T-cell (primary cell): ENCODE measurements at regions not wholly inside any gene's neighbourhood (a gene's known extent, or its start where the extent isn't known, plus 50 kb on each side); places are given as distances from the start of the nearest gene placed in this dataset.

ENCODE experiments used
- ATAC-seq, 4 experiments: fragments of 200-7000 bp in 3 of 4; fragments of 150-1000 bp in 1 of 4; cut with Tn5 transposase; replicated peaks in 1 of 4; 1 replicate in 3 of 4; 2 replicates in 1 of 4; pipeline ENCODE4 v1.10.0; 2021; ENCODE audit warnings: moderate library complexity in 3 of 4, mild to moderate bottlenecking in 2 of 4, moderate number of reproducible peaks in 1 of 4
- CTCF ChIA-PET, 2 donors: fragments of 300-600 bp; sonication (Branson Sonifier 250); formaldehyde crosslinking; loops; one replicate each; lab custom pipeline; 2022; ENCODE audit warnings: antibody characterized with exemption in 2 of 2; lab: Charles Lee
- POLR2A ChIA-PET, 2 donors: fragments of 300-600 bp; sonication (Branson Sonifier 250); formaldehyde crosslinking; loops; one replicate each; lab custom pipeline; 2022; ENCODE audit warnings: antibody characterized with exemption in 2 of 2; lab: Charles Lee
- DNase-seq, 35 experiments: peaks; one replicate each; pipeline versions ENCODE4 v3.0.0 to v3.0.0-alpha.2; 2013 to 2023
- H3K27ac ChIP-seq: one replicate; pipeline ENCODE4 v1.5.1; 2013; ENCODE audit warnings: low read length
- H3K27me3 ChIP-seq, 2 experiments: replicated peaks in 1 of 2; 1 replicate in 1 of 2; 2 replicates in 1 of 2; pipeline versions ENCODE4 v1.6.1 to v1.7.0; 2013; ENCODE audit warnings: low read length in 1 of 2, mixed read lengths in 1 of 2; ENCODE audit not compliant: control insufficient read depth in 2 of 2, insufficient read depth in 2 of 2; ENCODE audit errors: extremely low read depth in 1 of 2
- H3K36me3 ChIP-seq, 2 donors: 1 replicate in 1 of 2; 2 replicates in 1 of 2; pipeline versions ENCODE4 v1.6.1 to v1.7.0; 2013; ENCODE audit warnings: low read length in 1 of 2; ENCODE audit not compliant: control insufficient read depth in 2 of 2, insufficient read depth in 1 of 2; ENCODE audit errors: extremely low read depth in 1 of 2
- H3K4me1 ChIP-seq, 2 experiments: 1 replicate in 1 of 2; 2 replicates in 1 of 2; pipeline versions ENCODE4 v1.6.1 to v1.7.0; 2013; ENCODE audit warnings: low read length in 2 of 2, mixed read lengths in 1 of 2; ENCODE audit not compliant: insufficient read depth in 2 of 2, control insufficient read depth in 1 of 2; ENCODE audit errors: extremely low read depth in 1 of 2
- H3K4me3 ChIP-seq, 2 donors: 1 replicate in 1 of 2; 2 replicates in 1 of 2; pipeline versions ENCODE4 v1.5.1 to v1.7.0; 2013; ENCODE audit warnings: mild to moderate bottlenecking in 2 of 2, low read length in 1 of 2, moderate library complexity in 1 of 2; ENCODE audit not compliant: control insufficient read depth in 1 of 2; ENCODE audit errors: extremely low read depth in 1 of 2
- H3K9me3 ChIP-seq: 2 replicates; pipeline ENCODE4 v1.7.0; 2013
- H3K27ac Mint-ChIP-seq, 2 donors: one replicate each; pipeline ENCODE4 v1.8.0; 2020 to 2021; ENCODE audit warnings: mild to moderate bottlenecking in 2 of 2, mixed read lengths in 2 of 2
- H3K27me3 Mint-ChIP-seq, 2 donors: one replicate each; pipeline ENCODE4 v1.8.0; 2021 to 2022; ENCODE audit warnings: mixed read lengths in 2 of 2
- H3K36me3 Mint-ChIP-seq: one replicate; pipeline ENCODE4 v1.8.0; 2021; ENCODE audit warnings: mixed read lengths
- H3K4me1 Mint-ChIP-seq, 3 donors: one replicate each; pipeline ENCODE4 v1.8.0; 2020 to 2022; ENCODE audit warnings: mixed read lengths in 3 of 3, mild to moderate bottlenecking in 1 of 3
- H3K4me3 Mint-ChIP-seq, 3 donors: one replicate each; pipeline ENCODE4 v1.8.0; 2020 to 2022; ENCODE audit warnings: mild to moderate bottlenecking in 3 of 3, mixed read lengths in 3 of 3, moderate library complexity in 3 of 3
- H3K9me3 Mint-ChIP-seq, 3 donors: one replicate each; pipeline ENCODE4 v1.8.0; 2020 to 2022; ENCODE audit warnings: mixed read lengths in 3 of 3
- WGBS: methylation state at CpG from one replicate; pipeline ENCODE4 v1.1.5; 2013; ENCODE audit warnings: missing lambda C conversion rate; ENCODE audit not compliant: insufficient coverage; 5-methylcytosine and 5-hydroxymethylcytosine counted together

DNA sequence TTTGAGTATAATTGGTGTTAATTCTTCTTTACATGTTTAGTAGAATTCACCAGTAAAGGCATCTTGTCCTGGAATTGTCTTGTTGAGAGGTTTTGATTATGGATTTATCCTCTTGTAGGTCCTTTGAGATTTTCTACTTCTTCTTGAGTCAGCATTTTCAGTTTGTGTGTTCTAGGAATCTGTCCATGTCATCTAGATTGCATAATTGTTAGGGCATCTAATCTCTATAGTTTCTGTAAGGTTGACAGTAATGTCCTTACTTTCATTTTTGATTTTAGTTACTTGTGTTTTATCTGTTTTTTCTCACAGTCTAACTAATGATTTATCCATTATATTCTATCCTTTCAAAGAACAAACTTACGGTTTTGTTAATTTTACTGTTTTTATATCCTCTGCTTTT, 492.0 kb downstream of the FGF9 start:
- Mint-ChIP-seq H3K27ac (peak overlapping the region; percentile 84 to 88), H3K4me3 (peak overlapping the region; percentile 60 to 74 (median 60)), H3K36me3 (peaks cover 3% of the 10 kb centered on the region), H3K4me1 (peaks cover 41 to 48% (median 46%) of the 10 kb centered on the region in 3 donors), H3K9me3 (no peaks in the 10 kb centered on the region), H3K27me3 (no peaks in the 10 kb centered on the region)
- no peaks in the 10 kb centered on the region for H3K36me3 ChIP-seq
- ATAC-seq (peak in 2 of 4 experiments; percentile 39 to 42), DNase-seq (peak in 1 of 35 experiments; percentile 12)
- H3K27me3 ChIP-seq: no peaks in the 10 kb centered on the region
- no peak overlapping the region for H3K27ac ChIP-seq
- H3K9me3 ChIP-seq: no peaks in the 10 kb centered on the region
- H3K4me3 ChIP-seq: peak overlapping the region in 1 of 2 donors; percentile 12
- WGBS: no CpG with 5 or more reads among the region's 1 CpG
- CTCF ChIA-PET: no interaction called here
- POLR2A ChIA-PET: interaction anchor here in 1 of 2 donors (0.6 kb wide), 1 partner anchor 567 kb away, joined by 3 read pairs; no protein-coding TSS in a partner anchor
- peaks cover 0 to 4% of the 10 kb centered on the region in 2 experiments for H3K4me1 ChIP-seq

GRCh38 chr13:22168437-22169190, 497.7 kb downstream of the FGF9 start:
- Mint-ChIP-seq H3K36me3 (peaks cover 3% of the 10 kb centered on the region), H3K27ac (no peak overlapping the region), H3K4me1 (peaks cover 13 to 24% (median 24%) of the 10 kb centered on the region in 3 donors), H3K9me3 (no peaks in the 10 kb centered on the region), H3K4me3 (no peak overlapping the region), H3K27me3 (no peaks in the 10 kb centered on the region)
- Histone ChIP-seq H3K27ac (no peak overlapping the region), H3K4me3 (no peak overlapping the region), H3K27me3 (no peaks in the 10 kb centered on the region), H3K9me3 (no peaks in the 10 kb centered on the region), H3K36me3 (no peaks in the 10 kb centered on the region), H3K4me1 (no peaks in the 10 kb centered on the region)
- ChIA-PET POLR2A (no interaction called here), CTCF (no interaction called here)
- DNase-seq (no peak), ATAC-seq (no peak)
- WGBS: 93% methylated on average over 6 of the region's 11 CpGs

GRCh38 chr13:22169473-22169872, 498.6 kb downstream of the FGF9 start:
- Histone ChIP-seq H3K4me1 (no peaks in the 10 kb centered on the region), H3K27ac (no peak overlapping the region), H3K9me3 (no peaks in the 10 kb centered on the region), H3K4me3 (no peak overlapping the region), H3K27me3 (no peaks in the 10 kb centered on the region), H3K36me3 (no peaks in the 10 kb centered on the region)
- 50% methylated on average over 1 of the region's 2 CpGs for WGBS
- Mint-ChIP-seq H3K27me3 (no peaks in the 10 kb centered on the region), H3K27ac (peak overlapping the region in 1 of 2 donors; percentile 46), H3K4me1 (peaks cover 7 to 20% (median 18%) of the 10 kb centered on the region in 3 donors), H3K36me3 (peaks cover 3% of the 10 kb centered on the region), H3K4me3 (no peak overlapping the region), H3K9me3 (no peaks in the 10 kb centered on the region)
- DNase-seq (no peak), ATAC-seq (no peak)
- POLR2A ChIA-PET: no interaction called here
- CTCF ChIA-PET: no interaction called here

DNA sequence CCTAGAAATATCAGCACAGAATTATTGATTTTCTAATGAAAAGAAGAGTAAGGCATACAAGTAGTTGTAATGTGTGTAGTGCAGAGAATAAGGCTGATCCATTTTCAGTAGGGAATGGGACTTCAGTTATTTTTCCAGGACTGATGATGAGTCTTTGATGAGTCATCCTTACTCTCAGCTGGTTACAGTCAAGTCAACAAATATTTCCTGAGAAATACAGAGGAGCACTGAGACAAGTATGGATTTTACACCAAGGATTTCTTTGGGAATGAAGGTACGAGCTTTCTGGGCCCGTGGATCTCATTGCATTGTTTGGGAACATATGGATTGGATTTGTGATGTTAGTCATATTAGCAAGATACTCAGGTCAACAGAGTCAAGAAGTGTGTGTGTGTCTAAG, 502.7 kb downstream of the FGF9 start:
- peaks cover 1 to 18% (median 3%) of the 10 kb centered on the region in 3 donors for H3K9me3 Mint-ChIP-seq
- DNase-seq (no peak), ATAC-seq (no peak)
- ChIA-PET POLR2A (no interaction called here), CTCF (no interaction called here)
- Histone ChIP-seq H3K4me3 (no peak overlapping the region), H3K4me1 (no peaks in the 10 kb centered on the region), H3K36me3 (no peaks in the 10 kb centered on the region), H3K27ac (no peak overlapping the region), H3K9me3 (no peaks in the 10 kb centered on the region), H3K27me3 (no peaks in the 10 kb centered on the region)
- H3K36me3 Mint-ChIP-seq: no peaks in the 10 kb centered on the region
- peaks cover 7 to 14% (median 10%) of the 10 kb centered on the region in 3 donors for H3K4me1 Mint-ChIP-seq
- H3K4me3 Mint-ChIP-seq: no peak overlapping the region
- no peaks in the 10 kb centered on the region for H3K27me3 Mint-ChIP-seq
- H3K27ac Mint-ChIP-seq: no peak overlapping the region
- 94% methylated on average over 2 of the region's 2 CpGs for WGBS

DNA sequence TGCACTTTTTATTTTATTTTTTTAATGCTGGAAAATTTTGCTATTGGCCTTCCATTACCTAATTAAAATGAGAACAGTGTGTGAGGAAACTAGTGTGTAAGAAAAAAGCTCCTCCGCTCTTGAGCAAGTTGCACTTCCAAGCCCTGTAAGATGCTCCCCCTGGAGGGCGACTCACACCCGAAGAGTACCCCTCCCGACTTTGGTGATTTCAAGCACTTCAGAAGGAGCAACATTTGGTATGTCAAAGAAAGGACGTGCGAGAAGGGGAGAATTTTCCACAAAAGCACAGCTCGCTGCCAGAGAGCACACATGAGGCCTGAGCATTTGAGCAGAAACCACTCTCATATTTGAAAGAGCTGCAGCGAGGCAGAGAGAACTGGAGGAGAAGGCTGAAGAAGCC, 504.4 kb downstream of the FGF9 start:
- no peak for ATAC-seq
- CTCF ChIA-PET: no interaction called here
- no peaks in the 10 kb centered on the region for H3K36me3 Mint-ChIP-seq

DNA sequence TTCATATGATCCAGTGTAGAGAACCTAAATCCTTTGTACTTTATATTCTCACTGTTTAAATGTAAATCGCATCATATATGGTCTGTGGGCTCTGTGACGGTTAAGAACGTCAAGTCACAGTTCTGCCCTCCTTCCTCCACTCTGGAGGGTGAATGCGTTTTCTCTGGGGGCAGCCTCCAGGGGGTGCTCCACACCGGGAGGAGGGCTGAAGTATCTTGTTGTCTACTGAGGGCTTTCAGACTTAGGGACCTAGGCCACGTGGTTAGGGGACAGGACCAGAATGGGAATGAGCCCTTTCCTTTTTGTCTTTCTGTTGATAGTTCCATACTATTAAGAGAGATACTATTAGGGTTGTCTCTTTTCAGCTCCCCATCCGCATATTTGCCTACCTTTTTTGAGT, 504.9 kb downstream of the FGF9 start:
- Mint-ChIP-seq H3K4me3 (no peak overlapping the region), H3K4me1 (peaks cover 7 to 14% (median 8%) of the 10 kb centered on the region in 3 donors), H3K27ac (no peak overlapping the region), H3K36me3 (no peaks in the 10 kb centered on the region), H3K27me3 (no peaks in the 10 kb centered on the region), H3K9me3 (peaks cover 2 to 18% (median 9%) of the 10 kb centered on the region in 3 donors)
- no peak for DNase-seq
- Histone ChIP-seq H3K9me3 (no peaks in the 10 kb centered on the region), H3K36me3 (no peaks in the 10 kb centered on the region), H3K27ac (no peak overlapping the region), H3K4me1 (no peaks in the 10 kb centered on the region), H3K4me3 (no peak overlapping the region), H3K27me3 (no peaks in the 10 kb centered on the region)
- no CpG with 5 or more reads among the region's 7 CpGs for WGBS
- CTCF ChIA-PET: interaction anchor here in 1 of 2 donors (0.6 kb wide), 1 partner anchor 9 kb away, joined by 3 read pairs; no protein-coding TSS in a partner anchor
- no peak for ATAC-seq
- POLR2A ChIA-PET: interaction anchor here in 1 of 2 donors (0.5 kb wide), 1 partner anchor 53 kb away, joined by 3 read pairs; no protein-coding TSS in a partner anchor

More for the DNA sequence above, 504.4 kb downstream of the FGF9 start:
- Histone ChIP-seq H3K4me1 (no peaks in the 10 kb centered on the region), H3K27me3 (no peaks in the 10 kb centered on the region), H3K36me3 (no peaks in the 10 kb centered on the region), H3K4me3 (no peak overlapping the region), H3K27ac (no peak overlapping the region), H3K9me3 (no peaks in the 10 kb centered on the region)
- POLR2A ChIA-PET: interaction anchor here (0.5 to 0.6 kb wide), 2 partner anchors 52 to 102 kb away, joined by 3 to 12 read pairs; no protein-coding TSS in a partner anchor
- no peaks in the 10 kb centered on the region for H3K27me3 Mint-ChIP-seq
- no peak for DNase-seq
- H3K4me1 Mint-ChIP-seq: peaks cover 7 to 14% (median 8%) of the 10 kb centered on the region in 3 donors
- H3K9me3 Mint-ChIP-seq: peaks cover 2 to 18% (median 9%) of the 10 kb centered on the region in 3 donors
- no peak overlapping the region for H3K27ac Mint-ChIP-seq
- 77% methylated on average over 3 of the region's 8 CpGs for WGBS
- no peak overlapping the region for H3K4me3 Mint-ChIP-seq
